K562 (cell line): ENCODE measurements at regions not wholly inside any gene's neighbourhood (a gene's known extent, or its start where the extent isn't known, plus 50 kb on each side); places are given as distances from the start of the nearest gene placed in this dataset.

Experiments used
- CBX5 ChIP-seq: IDR thresholded peaks from 2 replicates; pipeline ENCODE4 v1.6.1; 2014; ENCODE audit warnings: low read depth, borderline replicate concordance
- NFIX ChIP-seq: fragments of 250-450 bp; sonication (Bioruptor Pico); IDR thresholded peaks from 2 replicates; pipeline ENCODE4 v1.4.0; 2020; ENCODE audit warnings: low read depth, mild to moderate bottlenecking, moderate library complexity
- POLR2AphosphoS5 ChIP-seq: IDR thresholded peaks from 2 replicates; pipeline ENCODE4 v1.6.1; 2011; ENCODE audit warnings: mild to moderate bottlenecking, low read depth, low read length, moderate library complexity; ENCODE audit not compliant: control insufficient read depth, insufficient read depth
- SMAD3 ChIP-seq: fragments of 450-650 bp; formaldehyde crosslinking; conservative IDR thresholded peaks from 2 replicates; pipeline ENCODE4 v1.4.0; 2020; ENCODE audit warnings: mild to moderate bottlenecking
- SMC3 ChIP-seq: conservative IDR thresholded peaks from 2 replicates; pipeline ENCODE4 v1.6.1; 2011; ENCODE audit warnings: low read depth, low read length, improper control_type of control experiment; ENCODE audit not compliant: insufficient read depth
- SNIP1 ChIP-seq: fragments of 450-650 bp; IDR thresholded peaks from 2 replicates; pipeline ENCODE4 v1.7.1; 2017; ENCODE audit warnings: low read depth, mild to moderate bottlenecking
- ZBTB17 ChIP-seq: fragments of 450-650 bp; formaldehyde crosslinking; IDR thresholded peaks from 2 replicates; pipeline ENCODE4 v1.4.0; 2020; ENCODE audit warnings: mild to moderate bottlenecking
- ZHX1 ChIP-seq: fragments of 150-350 bp; conservative IDR thresholded peaks from 2 replicates; pipeline ENCODE4 v1.6.1; 2014; ENCODE audit warnings: low read length
- ZNF282 ChIP-seq: sonication (generic); formaldehyde crosslinking; IDR thresholded peaks from 2 replicates; pipeline ENCODE4 v1.8.1; 2023; ENCODE audit warnings: missing genetic modification reagents
- TF ChIP-seq, protein P1 (sequence below): fragments of 250-450 bp; sonication (Bioruptor Pico); IDR thresholded peaks from 2 replicates; pipeline ENCODE4 v1.9.0; 2021; ENCODE audit warnings: mild to moderate bottlenecking, inconsistent platforms
- TF ChIP-seq, protein P2 (sequence below), 2 experiments: fragments of 450-650 bp; formaldehyde crosslinking in 1 of 2; IDR thresholded peaks; 2 replicates each; pipeline versions ENCODE4 v1.4.0 to v1.6.1; 2014 to 2020; ENCODE audit warnings: mild to moderate bottlenecking in 2 of 2, borderline replicate concordance in 1 of 2, low read depth in 1 of 2
- TF ChIP-seq, protein P3 (sequence below): sonication (generic); formaldehyde crosslinking; IDR thresholded peaks from 2 replicates; pipeline ENCODE4 v1.8.1; 2023; ENCODE audit warnings: mild to moderate bottlenecking, missing genetic modification reagents
- TF ChIP-seq, protein P4 (sequence below): fragments of 250-450 bp; sonication (Bioruptor Pico); IDR thresholded peaks from 2 replicates; pipeline ENCODE4 v1.5.0; 2020; ENCODE audit warnings: mild to moderate bottlenecking, borderline replicate concordance

DNA sequence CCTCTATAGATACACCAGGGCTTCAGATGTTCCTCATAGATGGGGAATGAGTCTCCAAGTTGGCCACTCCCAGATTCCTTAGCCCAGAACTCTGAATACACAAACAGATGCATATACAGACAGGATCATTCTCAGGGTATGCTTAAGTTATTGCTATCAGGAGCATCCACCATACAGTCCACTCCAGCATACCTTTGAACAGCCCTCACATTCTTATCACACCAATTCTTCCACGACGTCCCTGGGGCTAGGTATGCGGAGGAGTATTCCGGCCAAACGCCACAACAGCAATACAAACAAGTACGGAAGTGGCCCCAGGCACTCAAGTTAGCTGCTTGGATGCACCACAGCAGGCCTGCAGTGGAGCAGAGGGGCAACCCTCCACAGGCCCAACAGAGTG, 312.5 kb upstream of the CHAC2 start:
- TF ChIP-seq POLR2AphosphoS5 (no peak), ZBTB17 (CRISPR knock-in tag) (no peak), SNIP1 (no peak), ZHX1 (no peak), SMAD3 (no peak), ZNF282 (CRISPR knock-in tag) (no peak), CBX5 (no peak), NFIX (CRISPR knock-in tag) (no peak), SMC3 (no peak)
- TF ChIP-seq, protein P1, sequence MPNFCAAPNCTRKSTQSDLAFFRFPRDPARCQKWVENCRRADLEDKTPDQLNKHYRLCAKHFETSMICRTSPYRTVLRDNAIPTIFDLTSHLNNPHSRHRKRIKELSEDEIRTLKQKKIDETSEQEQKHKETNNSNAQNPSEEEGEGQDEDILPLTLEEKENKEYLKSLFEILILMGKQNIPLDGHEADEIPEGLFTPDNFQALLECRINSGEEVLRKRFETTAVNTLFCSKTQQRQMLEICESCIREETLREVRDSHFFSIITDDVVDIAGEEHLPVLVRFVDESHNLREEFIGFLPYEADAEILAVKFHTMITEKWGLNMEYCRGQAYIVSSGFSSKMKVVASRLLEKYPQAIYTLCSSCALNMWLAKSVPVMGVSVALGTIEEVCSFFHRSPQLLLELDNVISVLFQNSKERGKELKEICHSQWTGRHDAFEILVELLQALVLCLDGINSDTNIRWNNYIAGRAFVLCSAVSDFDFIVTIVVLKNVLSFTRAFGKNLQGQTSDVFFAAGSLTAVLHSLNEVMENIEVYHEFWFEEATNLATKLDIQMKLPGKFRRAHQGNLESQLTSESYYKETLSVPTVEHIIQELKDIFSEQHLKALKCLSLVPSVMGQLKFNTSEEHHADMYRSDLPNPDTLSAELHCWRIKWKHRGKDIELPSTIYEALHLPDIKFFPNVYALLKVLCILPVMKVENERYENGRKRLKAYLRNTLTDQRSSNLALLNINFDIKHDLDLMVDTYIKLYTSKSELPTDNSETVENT (CRISPR knock-in tag): no peak
- TF ChIP-seq, protein P2, sequence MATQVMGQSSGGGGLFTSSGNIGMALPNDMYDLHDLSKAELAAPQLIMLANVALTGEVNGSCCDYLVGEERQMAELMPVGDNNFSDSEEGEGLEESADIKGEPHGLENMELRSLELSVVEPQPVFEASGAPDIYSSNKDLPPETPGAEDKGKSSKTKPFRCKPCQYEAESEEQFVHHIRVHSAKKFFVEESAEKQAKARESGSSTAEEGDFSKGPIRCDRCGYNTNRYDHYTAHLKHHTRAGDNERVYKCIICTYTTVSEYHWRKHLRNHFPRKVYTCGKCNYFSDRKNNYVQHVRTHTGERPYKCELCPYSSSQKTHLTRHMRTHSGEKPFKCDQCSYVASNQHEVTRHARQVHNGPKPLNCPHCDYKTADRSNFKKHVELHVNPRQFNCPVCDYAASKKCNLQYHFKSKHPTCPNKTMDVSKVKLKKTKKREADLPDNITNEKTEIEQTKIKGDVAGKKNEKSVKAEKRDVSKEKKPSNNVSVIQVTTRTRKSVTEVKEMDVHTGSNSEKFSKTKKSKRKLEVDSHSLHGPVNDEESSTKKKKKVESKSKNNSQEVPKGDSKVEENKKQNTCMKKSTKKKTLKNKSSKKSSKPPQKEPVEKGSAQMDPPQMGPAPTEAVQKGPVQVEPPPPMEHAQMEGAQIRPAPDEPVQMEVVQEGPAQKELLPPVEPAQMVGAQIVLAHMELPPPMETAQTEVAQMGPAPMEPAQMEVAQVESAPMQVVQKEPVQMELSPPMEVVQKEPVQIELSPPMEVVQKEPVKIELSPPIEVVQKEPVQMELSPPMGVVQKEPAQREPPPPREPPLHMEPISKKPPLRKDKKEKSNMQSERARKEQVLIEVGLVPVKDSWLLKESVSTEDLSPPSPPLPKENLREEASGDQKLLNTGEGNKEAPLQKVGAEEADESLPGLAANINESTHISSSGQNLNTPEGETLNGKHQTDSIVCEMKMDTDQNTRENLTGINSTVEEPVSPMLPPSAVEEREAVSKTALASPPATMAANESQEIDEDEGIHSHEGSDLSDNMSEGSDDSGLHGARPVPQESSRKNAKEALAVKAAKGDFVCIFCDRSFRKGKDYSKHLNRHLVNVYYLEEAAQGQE (IDR thresholded peaks at IDR 0.05; ENCODE audit: borderline replicate concordance): no peak
- TF ChIP-seq, protein P2 (CRISPR knock-in tag; IDR thresholded peaks at IDR 0.05; ENCODE audit: low read depth): no peak
- TF ChIP-seq, protein P3, sequence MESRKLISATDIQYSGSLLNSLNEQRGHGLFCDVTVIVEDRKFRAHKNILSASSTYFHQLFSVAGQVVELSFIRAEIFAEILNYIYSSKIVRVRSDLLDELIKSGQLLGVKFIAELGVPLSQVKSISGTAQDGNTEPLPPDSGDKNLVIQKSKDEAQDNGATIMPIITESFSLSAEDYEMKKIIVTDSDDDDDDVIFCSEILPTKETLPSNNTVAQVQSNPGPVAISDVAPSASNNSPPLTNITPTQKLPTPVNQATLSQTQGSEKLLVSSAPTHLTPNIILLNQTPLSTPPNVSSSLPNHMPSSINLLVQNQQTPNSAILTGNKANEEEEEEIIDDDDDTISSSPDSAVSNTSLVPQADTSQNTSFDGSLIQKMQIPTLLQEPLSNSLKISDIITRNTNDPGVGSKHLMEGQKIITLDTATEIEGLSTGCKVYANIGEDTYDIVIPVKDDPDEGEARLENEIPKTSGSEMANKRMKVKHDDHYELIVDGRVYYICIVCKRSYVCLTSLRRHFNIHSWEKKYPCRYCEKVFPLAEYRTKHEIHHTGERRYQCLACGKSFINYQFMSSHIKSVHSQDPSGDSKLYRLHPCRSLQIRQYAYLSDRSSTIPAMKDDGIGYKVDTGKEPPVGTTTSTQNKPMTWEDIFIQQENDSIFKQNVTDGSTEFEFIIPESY (CRISPR knock-in tag): no peak
- TF ChIP-seq, protein P4, sequence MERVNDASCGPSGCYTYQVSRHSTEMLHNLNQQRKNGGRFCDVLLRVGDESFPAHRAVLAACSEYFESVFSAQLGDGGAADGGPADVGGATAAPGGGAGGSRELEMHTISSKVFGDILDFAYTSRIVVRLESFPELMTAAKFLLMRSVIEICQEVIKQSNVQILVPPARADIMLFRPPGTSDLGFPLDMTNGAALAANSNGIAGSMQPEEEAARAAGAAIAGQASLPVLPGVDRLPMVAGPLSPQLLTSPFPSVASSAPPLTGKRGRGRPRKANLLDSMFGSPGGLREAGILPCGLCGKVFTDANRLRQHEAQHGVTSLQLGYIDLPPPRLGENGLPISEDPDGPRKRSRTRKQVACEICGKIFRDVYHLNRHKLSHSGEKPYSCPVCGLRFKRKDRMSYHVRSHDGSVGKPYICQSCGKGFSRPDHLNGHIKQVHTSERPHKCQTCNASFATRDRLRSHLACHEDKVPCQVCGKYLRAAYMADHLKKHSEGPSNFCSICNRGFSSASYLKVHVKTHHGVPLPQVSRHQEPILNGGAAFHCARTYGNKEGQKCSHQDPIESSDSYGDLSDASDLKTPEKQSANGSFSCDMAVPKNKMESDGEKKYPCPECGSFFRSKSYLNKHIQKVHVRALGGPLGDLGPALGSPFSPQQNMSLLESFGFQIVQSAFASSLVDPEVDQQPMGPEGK (CRISPR knock-in tag): no peak
